ENCODE measurements at regions not wholly inside any gene's neighbourhood (a gene's known extent, or its start where the extent isn't known, plus 50 kb on each side); places are given as distances from the start of the nearest gene placed in this dataset.

- TF ChIP-seq POLR2AphosphoS5 (IDR thresholded peaks at IDR 0.05) (no peak), CTCF (IDR thresholded peaks at IDR 0.05) (no peak), POLR2A (IDR thresholded peaks at IDR 0.05) (no peak)
Observed at GRCh38 chr4:66959207-66959606, 586.1 kb downstream of the CENPC start.
